CD4-positive, alpha-beta memory T cell (primary cell): ENCODE measurements at regions not wholly inside any gene's neighbourhood (a gene's known extent, or its start where the extent isn't known, plus 50 kb on each side); places are given as distances from the start of the nearest gene placed in this dataset.

Experiments
- CTCF ChIA-PET: fragments of 350-600 bp; sonication (Branson Sonifier 250); formaldehyde crosslinking; loops from one replicate; lab custom pipeline; 2021; ENCODE audit warnings: inconsistent platforms; ENCODE audit not compliant: partially characterized antibody; lab: Charles Lee
- POLR2A ChIA-PET: fragments of 350-600 bp; sonication (Branson Sonifier 250); formaldehyde crosslinking; loops from one replicate; lab custom pipeline; 2021; ENCODE audit not compliant: partially characterized antibody; lab: Charles Lee
- DNase-seq, 5 donors: peaks; one replicate each; pipeline versions ENCODE4 v3.0.0 to v3.0.0-alpha.2; 2020 to 2022; ENCODE audit warnings: mixed read lengths in 1 of 5
- H3K27ac ChIP-seq: one replicate; pipeline ENCODE4 v1.7.0; 2013; ENCODE audit warnings: low read depth, low read length
- H3K27me3 ChIP-seq: 2 replicates; pipeline ENCODE4 v1.7.0; 2013; ENCODE audit warnings: mild to moderate bottlenecking, low read length, moderate library complexity; ENCODE audit not compliant: insufficient read depth
- H3K36me3 ChIP-seq: 2 replicates; pipeline ENCODE4 v1.7.0; 2013; ENCODE audit warnings: mild to moderate bottlenecking, low read length, moderate library complexity; ENCODE audit not compliant: insufficient read depth
- H3K4me1 ChIP-seq: 2 replicates; pipeline ENCODE4 v1.7.0; 2013; ENCODE audit warnings: mild to moderate bottlenecking, low read length, moderate library complexity; ENCODE audit not compliant: insufficient read depth
- H3K4me3 ChIP-seq, 2 donors: one replicate each; pipeline ENCODE4 v1.7.0; 2013; ENCODE audit warnings: low read length in 2 of 2, mild to moderate bottlenecking in 1 of 2
- H3K9me3 ChIP-seq, 2 donors: one replicate each; pipeline ENCODE4 v1.7.0; 2013; ENCODE audit warnings: low read length in 2 of 2, control low read depth in 1 of 2; ENCODE audit not compliant: control insufficient read depth in 1 of 2
- H3K27ac Mint-ChIP-seq, 7 donors: one replicate each; pipeline ENCODE4 v1.8.0; 2020 to 2021; ENCODE audit warnings: mixed read lengths in 7 of 7, mild to moderate bottlenecking in 6 of 7, inconsistent platforms in 3 of 7, moderate library complexity in 3 of 7
- H3K27me3 Mint-ChIP-seq, 2 donors: one replicate each; pipeline ENCODE4 v1.8.0; 2020 to 2021; ENCODE audit warnings: mixed read lengths in 2 of 2
- H3K36me3 Mint-ChIP-seq, 2 donors: one replicate each; pipeline ENCODE4 v1.8.0; 2020 to 2021; ENCODE audit warnings: mixed read lengths in 2 of 2, inconsistent platforms in 1 of 2, mild to moderate bottlenecking in 1 of 2
- H3K4me1 Mint-ChIP-seq, 4 donors: one replicate each; pipeline ENCODE4 v1.8.0; 2020 to 2021; ENCODE audit warnings: mixed read lengths in 4 of 4, mild to moderate bottlenecking in 1 of 4
- H3K4me3 Mint-ChIP-seq, 8 donors: one replicate each; pipeline ENCODE4 v1.8.0; 2020 to 2021; ENCODE audit warnings: mixed read lengths in 8 of 8, mild to moderate bottlenecking in 7 of 8, moderate library complexity in 6 of 8, inconsistent platforms in 3 of 8
- H3K9me3 Mint-ChIP-seq, 8 donors: one replicate each; pipeline ENCODE4 v1.8.0; 2020 to 2021; ENCODE audit warnings: mixed read lengths in 8 of 8, mild to moderate bottlenecking in 5 of 8, inconsistent platforms in 3 of 8, moderate library complexity in 1 of 8
- intact Hi-C: fragments of 100-400 bp; cut with micrococcal nuclease; formaldehyde crosslinking; loops from one replicate; pipeline ENCODE4 v1.15.1; 2023

- no peak overlapping the region for H3K27ac ChIP-seq
- Mint-ChIP-seq H3K9me3 (no peaks in the 10 kb centered on the region), H3K4me1 (no peaks in the 10 kb centered on the region), H3K27ac (peak overlapping the region in 1 of 7 donors; percentile 3), H3K27me3 (peaks cover 2% of the 10 kb centered on the region in 2 donors), H3K4me3 (no peak overlapping the region), H3K36me3 (no peaks in the 10 kb centered on the region)
- no peak overlapping the region for H3K4me3 ChIP-seq
- ChIA-PET CTCF (interaction anchor here (0.8 to 1.4 kb wide), 2 partner anchors 18 to 20 kb away, joined by 3 read pairs; no protein-coding TSS in a partner anchor), POLR2A (no interaction called here)
- H3K9me3 ChIP-seq, result no peaks in the 10 kb centered on the region
- intact Hi-C loops, result no loop called here
- H3K4me1 ChIP-seq, result no peaks in the 10 kb centered on the region
- H3K27me3 ChIP-seq, result no peaks in the 10 kb centered on the region
- H3K36me3 ChIP-seq, result no peaks in the 10 kb centered on the region
- DNase-seq, result no peak
These were observed 236.6 kb upstream of the ZNF32 start for GRCh38 chr10:43885252-43885651.

DNA sequence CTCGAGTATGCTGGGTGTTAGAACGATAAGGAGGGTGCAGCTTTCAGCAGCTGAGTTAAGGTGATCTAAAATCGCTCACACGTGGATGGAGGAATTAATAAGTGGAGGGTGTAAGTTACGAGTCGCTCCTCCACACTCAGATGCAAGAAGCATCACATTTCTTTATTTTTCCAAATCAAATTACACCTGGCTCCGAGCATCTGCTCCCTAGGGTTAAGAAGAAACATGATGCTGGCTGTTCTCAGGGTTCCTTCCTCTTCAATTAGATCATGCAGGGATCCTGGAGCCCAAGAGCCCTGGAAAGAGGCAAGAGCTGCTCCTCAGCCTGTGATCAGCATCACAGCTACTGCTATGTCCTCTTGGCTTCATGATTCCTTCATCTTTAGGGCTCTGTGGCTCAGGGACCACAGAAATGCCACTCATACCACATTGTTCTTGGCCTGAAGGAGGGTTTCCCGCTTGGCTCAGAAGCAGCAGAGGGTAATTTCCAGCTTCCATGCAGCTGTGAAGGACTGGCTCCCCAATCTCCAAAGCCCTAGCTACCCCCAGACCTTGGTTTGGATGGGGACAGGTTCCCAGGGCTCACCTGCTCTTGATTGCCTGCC is 235.9 kb upstream of the ZNF32 start:
- DNase-seq, result no peak
- Mint-ChIP-seq H3K36me3 (no peaks in the 10 kb centered on the region), H3K27me3 (peaks cover 2% of the 10 kb centered on the region in 2 donors), H3K4me1 (no peaks in the 10 kb centered on the region), H3K27ac (no peak overlapping the region), H3K4me3 (no peak overlapping the region), H3K9me3 (no peaks in the 10 kb centered on the region)
- H3K27ac ChIP-seq, result no peak overlapping the region
- CTCF ChIA-PET, result interaction anchor here (0.8 kb wide), 1 partner anchor 18 kb away, joined by 3 read pairs; no protein-coding TSS in a partner anchor
- H3K9me3 ChIP-seq, result no peaks in the 10 kb centered on the region
- H3K36me3 ChIP-seq, result no peaks in the 10 kb centered on the region
- intact Hi-C loops, result no loop called here
- H3K4me3 ChIP-seq, result no peak overlapping the region
- H3K27me3 ChIP-seq, result no peaks in the 10 kb centered on the region
- no peaks in the 10 kb centered on the region for H3K4me1 ChIP-seq
- POLR2A ChIA-PET, result no interaction called here

DNA sequence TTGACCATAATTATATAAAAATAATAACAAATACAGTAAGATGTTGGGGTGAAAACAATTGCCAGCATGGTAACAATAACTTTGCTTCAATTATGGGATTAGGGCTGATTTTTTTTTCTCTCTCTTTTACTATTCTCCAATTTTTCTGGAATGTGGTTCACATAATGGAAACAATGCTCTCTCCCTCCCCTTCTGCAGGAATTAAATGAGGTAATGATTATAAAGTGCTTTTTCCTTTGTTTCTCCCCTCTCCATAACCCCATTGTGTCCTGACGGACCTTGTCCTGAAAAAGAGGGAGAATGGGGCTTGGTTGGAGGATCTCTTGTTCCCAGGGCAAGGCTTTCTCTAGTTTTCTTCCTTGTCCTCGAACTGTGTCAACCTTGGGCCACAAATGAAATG is 234.0 kb upstream of the ZNF32 start:
- ChIA-PET CTCF (no interaction called here), POLR2A (no interaction called here)
- Histone ChIP-seq H3K27me3 (no peaks in the 10 kb centered on the region), H3K27ac (no peak overlapping the region), H3K9me3 (no peaks in the 10 kb centered on the region), H3K4me3 (no peak overlapping the region), H3K4me1 (no peaks in the 10 kb centered on the region), H3K36me3 (no peaks in the 10 kb centered on the region)
- Mint-ChIP-seq H3K36me3 (no peaks in the 10 kb centered on the region), H3K9me3 (no peaks in the 10 kb centered on the region), H3K4me1 (no peaks in the 10 kb centered on the region), H3K27ac (peak overlapping the region in 1 of 7 donors; percentile 6), H3K4me3 (no peak overlapping the region), H3K27me3 (peaks cover 0 to 2% of the 10 kb centered on the region in 2 donors)
- intact Hi-C loops, result no loop called here
- no peak for DNase-seq

DNA sequence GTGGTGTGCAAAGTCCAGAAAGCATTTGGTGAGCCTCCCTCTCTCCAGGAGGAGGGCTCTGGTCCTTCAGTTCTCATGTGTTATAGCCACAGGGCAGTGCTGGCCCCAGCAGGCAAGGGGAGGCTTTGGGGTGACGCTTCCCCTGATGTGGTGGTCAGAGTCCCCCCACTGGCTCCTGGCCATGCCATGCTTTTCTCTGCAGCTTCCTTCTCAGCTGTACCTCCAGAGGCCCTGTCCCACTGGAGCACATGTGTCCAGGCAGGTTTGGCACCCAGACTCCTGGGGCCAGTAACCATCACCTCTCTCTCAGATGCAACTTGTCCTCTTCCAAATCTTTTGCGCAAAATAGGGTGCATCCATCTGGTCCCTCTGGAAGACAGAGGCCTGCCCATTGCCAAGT is 233.0 kb upstream of the ZNF32 start:
- intact Hi-C loops, result no loop called here
- Histone ChIP-seq H3K27me3 (no peaks in the 10 kb centered on the region), H3K36me3 (no peaks in the 10 kb centered on the region), H3K4me3 (no peak overlapping the region), H3K4me1 (no peaks in the 10 kb centered on the region), H3K9me3 (no peaks in the 10 kb centered on the region), H3K27ac (no peak overlapping the region)
- Mint-ChIP-seq H3K4me3 (no peak overlapping the region), H3K27ac (no peak overlapping the region), H3K9me3 (no peaks in the 10 kb centered on the region), H3K36me3 (no peaks in the 10 kb centered on the region), H3K27me3 (peaks cover 0 to 2% of the 10 kb centered on the region in 2 donors), H3K4me1 (no peaks in the 10 kb centered on the region)
- CTCF ChIA-PET, result no interaction called here
- no peak for DNase-seq
- POLR2A ChIA-PET, result no interaction called here

- intact Hi-C loops, result no loop called here
- Histone ChIP-seq H3K27me3 (no peaks in the 10 kb centered on the region), H3K36me3 (no peaks in the 10 kb centered on the region), H3K4me1 (no peaks in the 10 kb centered on the region), H3K4me3 (no peak overlapping the region), H3K9me3 (no peaks in the 10 kb centered on the region), H3K27ac (no peak overlapping the region)
- no peak overlapping the region for H3K4me3 Mint-ChIP-seq
- peaks cover 0 to 2% of the 10 kb centered on the region in 2 donors for H3K27me3 Mint-ChIP-seq
- no peaks in the 10 kb centered on the region for H3K36me3 Mint-ChIP-seq
- POLR2A ChIA-PET, result no interaction called here
- CTCF ChIA-PET, result no interaction called here
- no peak overlapping the region for H3K27ac Mint-ChIP-seq
- no peak for DNase-seq
- H3K4me1 Mint-ChIP-seq, result no peaks in the 10 kb centered on the region
- H3K9me3 Mint-ChIP-seq, result no peaks in the 10 kb centered on the region
These were observed 231.5 kb upstream of the ZNF32 start for GRCh38 chr10:43880160-43880559.

- Histone ChIP-seq H3K4me3 (no peak overlapping the region), H3K27ac (no peak overlapping the region), H3K4me1 (no peaks in the 10 kb centered on the region), H3K36me3 (no peaks in the 10 kb centered on the region), H3K9me3 (no peaks in the 10 kb centered on the region), H3K27me3 (no peaks in the 10 kb centered on the region)
- no peak overlapping the region for H3K4me3 Mint-ChIP-seq
- peaks cover 0 to 2% of the 10 kb centered on the region in 2 donors for H3K27me3 Mint-ChIP-seq
- ChIA-PET POLR2A (no interaction called here), CTCF (no interaction called here)
- intact Hi-C loops, result no loop called here
- no peaks in the 10 kb centered on the region for H3K9me3 Mint-ChIP-seq
- no peaks in the 10 kb centered on the region for H3K4me1 Mint-ChIP-seq
- DNase-seq, result no peak
- H3K36me3 Mint-ChIP-seq, result no peaks in the 10 kb centered on the region
- no peak overlapping the region for H3K27ac Mint-ChIP-seq
These were observed 231.1 kb upstream of the ZNF32 start for GRCh38 chr10:43879742-43880141.

- Mint-ChIP-seq H3K36me3 (no peaks in the 10 kb centered on the region), H3K4me3 (no peak overlapping the region), H3K9me3 (no peaks in the 10 kb centered on the region), H3K4me1 (no peaks in the 10 kb centered on the region), H3K27me3 (peaks cover 0 to 2% of the 10 kb centered on the region in 2 donors), H3K27ac (no peak overlapping the region)
- Histone ChIP-seq H3K4me1 (no peaks in the 10 kb centered on the region), H3K27ac (no peak overlapping the region), H3K27me3 (no peaks in the 10 kb centered on the region), H3K9me3 (no peaks in the 10 kb centered on the region), H3K36me3 (no peaks in the 10 kb centered on the region), H3K4me3 (no peak overlapping the region)
- intact Hi-C loops, result no loop called here
- ChIA-PET CTCF (no interaction called here), POLR2A (no interaction called here)
- no peak for DNase-seq
These were observed 230.5 kb upstream of the ZNF32 start for GRCh38 chr10:43879162-43879561.
